ENCODE measurements at regions not wholly inside any gene's neighbourhood (a gene's known extent, or its start where the extent isn't known, plus 50 kb on each side); places are given as distances from the start of the nearest gene placed in this dataset.

DNA sequence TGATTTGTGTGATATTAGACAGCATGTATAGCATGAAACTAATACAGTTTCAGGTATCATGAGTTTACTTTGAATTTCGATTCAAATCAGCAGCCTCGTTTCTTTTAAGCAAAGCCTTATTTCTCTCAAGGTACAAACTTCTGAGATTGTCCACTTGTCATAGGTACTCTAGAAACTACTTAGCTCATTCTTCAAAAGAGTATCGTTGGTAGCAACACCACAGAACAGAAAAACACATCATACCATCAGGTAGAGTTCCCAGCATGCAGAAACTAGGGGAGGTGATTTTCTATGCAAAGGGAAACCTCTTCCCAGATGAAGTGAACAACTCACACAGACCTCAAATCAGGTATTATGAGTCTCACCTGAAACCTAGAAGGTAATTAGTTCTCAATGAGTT lies 237.0 kb upstream of the SOX9 start:
- no peak for DNase-seq
- in situ Hi-C loops (cut with MboI; ENCODE audit: low pct_unique_long_range_greater_than_20kb, low sequenced_read_pairs): no loop called here

DNA sequence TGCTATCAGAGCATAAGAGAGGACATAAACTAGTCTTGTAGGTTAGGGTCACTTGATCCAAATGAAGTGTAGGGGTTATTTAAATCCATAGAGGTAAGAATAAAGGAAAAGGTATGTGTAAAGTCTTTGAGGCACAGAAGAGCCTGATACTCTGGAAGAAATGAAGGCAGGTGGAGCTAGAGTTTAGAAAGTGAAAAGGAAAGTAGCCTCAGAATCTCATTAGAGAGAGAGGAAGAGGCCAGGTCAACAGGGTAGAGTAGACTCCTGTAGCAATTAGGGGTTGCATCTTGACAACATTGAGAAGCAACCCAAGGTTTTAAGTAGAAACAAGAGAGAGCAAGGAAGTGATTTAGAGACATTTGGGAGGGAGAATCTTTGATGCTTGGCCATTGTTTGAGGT lies 235.2 kb upstream of the SOX9 start:
- DNase-seq: no peak
- in situ Hi-C loops (cut with MboI; ENCODE audit: low pct_unique_long_range_greater_than_20kb, low sequenced_read_pairs): no loop called here

DNA sequence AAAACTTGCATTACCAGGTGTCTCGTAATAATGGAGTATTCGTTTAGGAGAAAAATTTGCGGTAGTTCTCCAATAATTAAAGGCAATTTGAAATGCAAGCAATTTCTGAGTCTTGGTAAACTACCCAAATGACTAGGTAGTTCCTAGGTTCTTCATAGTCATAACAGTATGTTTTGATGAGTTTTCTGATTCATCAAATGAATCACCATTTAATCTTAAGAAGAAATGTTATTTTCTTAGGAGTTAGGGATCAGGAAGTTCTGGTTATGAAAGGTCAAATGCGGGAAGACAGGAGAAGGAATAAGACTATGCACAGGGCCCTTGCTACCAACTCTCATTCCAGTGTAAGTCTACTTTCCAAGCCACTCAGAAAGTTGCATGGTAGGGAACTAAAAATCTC lies 221.5 kb upstream of the SOX9 start:
- DNase-seq: no peak
- in situ Hi-C loops (cut with MboI; ENCODE audit: low pct_unique_long_range_greater_than_20kb, low sequenced_read_pairs): no loop called here

DNA sequence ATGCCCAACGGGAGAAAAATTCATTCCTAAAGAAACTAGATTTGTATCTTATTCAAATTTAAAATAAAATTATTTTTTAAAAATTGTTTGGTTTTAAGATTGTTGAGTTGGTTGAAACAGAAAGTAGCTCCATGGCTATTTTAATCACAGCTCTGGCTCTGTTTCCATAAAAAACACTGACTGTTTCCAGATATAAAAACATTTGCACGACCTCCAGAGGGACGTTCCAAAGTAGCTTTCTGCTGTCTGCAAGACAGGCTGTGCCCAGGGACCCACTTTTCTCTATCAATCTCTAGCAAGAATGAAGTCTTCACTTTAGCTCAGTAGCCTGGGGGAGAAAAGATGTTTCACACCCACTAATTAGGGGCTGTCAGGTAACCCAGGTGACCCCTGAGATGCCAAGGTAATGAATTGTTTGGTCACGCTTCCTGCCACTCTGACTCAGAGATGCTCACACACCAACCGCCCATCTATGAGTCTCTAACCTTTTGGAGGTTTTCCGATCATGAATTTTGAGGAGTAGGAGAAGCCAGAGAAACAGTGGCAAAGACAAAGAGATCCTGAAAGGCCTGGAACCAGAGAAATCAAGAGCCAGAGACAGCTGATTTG lies 220.1 kb upstream of the SOX9 start:
- in situ Hi-C loops (cut with MboI; ENCODE audit: low pct_unique_long_range_greater_than_20kb, low sequenced_read_pairs): no loop called here
- no peak for DNase-seq

DNA sequence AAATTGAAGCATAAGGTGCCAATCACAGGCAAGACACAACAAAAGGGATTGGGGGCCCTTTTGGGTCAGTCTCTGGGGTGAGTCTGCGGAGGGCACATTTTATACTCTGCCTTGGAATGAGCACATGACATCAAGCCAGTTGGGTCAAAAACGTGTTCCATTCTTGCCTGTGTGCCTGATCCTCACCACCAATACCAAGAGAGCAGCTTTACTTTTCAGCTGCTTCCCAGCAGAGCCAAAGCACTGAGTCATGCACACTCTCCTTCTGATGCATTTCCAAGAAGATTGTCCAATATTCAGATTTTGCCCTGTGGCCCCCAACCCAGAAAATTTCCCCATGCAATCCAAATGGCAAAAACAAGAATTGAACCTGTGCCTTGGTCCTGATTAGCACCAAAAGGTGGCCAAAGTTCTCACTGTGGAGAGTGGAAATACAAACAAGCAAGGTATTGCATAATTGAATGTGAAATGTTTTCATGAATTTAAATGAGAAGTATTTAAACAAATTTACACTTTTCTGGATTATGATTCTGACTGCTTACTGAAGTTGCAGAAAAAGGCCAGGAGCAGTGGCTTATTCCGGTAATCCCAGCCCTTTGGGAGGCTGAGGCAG lies 217.8 kb upstream of the SOX9 start:
- no peak for DNase-seq
- in situ Hi-C loops (cut with MboI; ENCODE audit: low pct_unique_long_range_greater_than_20kb, low sequenced_read_pairs): no loop called here

DNA sequence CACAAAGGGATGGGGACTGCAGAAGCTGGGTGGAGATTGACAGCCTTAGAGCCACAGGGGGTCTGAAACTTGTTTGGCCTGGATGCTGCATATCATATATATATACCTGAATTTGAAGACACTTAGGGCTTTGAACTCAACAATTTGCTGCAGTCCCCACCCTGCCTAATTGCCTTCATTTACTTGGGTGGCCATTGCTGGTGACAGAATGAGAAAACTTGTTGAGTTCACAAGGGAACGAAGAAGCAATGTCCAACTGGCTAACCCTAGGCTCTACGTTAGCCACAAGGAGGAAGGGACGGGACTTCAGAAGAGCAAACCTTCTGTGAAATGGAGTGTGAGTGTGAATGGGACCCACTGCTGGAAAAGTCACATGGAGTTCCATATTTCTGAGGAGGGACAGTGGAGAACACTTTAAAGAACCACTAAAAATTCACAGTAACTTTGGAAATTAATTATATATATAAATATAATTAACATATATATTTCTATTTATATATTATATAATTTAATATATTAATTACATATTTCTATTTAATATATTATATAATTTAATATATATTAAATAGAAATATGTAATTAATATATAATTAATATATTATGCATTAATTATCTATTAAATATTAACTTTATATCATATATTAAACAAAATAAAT lies 215.3 kb upstream of the SOX9 start:
- in situ Hi-C loops (cut with MboI; ENCODE audit: low pct_unique_long_range_greater_than_20kb, low sequenced_read_pairs): no loop called here
- peak; percentile 13 for DNase-seq

DNA sequence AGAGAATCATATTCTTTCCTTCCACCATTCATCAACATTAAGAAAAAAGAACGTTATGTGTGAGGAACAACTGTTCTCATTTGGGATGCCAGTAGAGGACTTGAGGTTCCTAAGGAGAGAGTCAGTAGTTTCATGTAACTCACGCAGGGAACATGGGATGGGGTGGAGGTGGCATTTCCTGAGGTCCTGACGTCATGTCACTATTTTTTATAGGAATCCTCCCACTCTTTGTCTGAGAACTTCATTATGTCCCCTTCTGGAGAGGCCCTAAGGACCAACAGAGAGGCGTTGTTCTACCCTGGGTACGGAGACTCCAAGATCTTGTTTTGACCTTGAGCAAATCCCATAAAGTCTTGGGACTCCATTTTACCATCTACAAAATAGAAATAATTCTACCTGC lies 211.7 kb upstream of the SOX9 start:
- in situ Hi-C loops (cut with MboI; ENCODE audit: low pct_unique_long_range_greater_than_20kb, low sequenced_read_pairs): no loop called here
- DNase-seq: no peak

DNA sequence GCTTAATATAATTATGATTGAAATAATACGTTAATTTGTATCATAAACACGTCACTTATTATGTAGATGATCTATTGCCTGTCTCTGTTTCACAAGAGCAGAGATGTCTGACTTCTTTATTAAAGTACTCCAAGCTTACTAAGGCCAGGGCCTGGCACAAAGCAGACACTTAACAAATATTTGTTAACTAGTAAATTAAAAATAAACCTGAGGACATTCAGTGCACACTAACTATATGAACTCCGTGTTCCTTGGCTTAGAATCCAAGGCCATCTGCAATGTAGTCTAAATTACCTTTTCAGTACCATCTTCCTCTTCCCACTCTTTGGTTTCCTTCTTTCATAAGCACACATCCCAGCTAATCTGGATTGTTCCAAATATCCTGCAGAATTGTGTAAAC lies 210.8 kb upstream of the SOX9 start:
- in situ Hi-C loops (cut with MboI; ENCODE audit: low pct_unique_long_range_greater_than_20kb, low sequenced_read_pairs): no loop called here
- DNase-seq: no peak

DNA sequence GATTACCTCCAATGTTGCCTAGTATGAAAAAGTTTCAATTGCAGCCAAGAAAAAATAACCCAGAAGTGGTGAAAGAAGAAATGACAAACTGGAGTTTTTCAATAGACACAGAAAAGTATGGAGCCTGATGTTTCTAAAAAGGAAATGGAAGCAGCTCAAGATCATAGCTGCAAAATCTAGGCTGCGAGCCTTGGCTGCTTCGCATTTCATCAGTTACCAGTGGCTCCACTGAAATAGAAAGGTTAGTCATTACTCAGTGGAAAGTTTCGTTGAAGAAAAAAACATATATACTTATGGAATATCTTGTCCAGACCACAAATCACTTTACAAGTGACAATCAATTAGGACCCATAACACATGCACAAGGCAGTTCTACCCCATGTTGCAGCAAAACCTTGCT lies 206.8 kb upstream of the SOX9 start:
- in situ Hi-C loops (cut with MboI; ENCODE audit: low pct_unique_long_range_greater_than_20kb, low sequenced_read_pairs): no loop called here
- no peak for DNase-seq

DNA sequence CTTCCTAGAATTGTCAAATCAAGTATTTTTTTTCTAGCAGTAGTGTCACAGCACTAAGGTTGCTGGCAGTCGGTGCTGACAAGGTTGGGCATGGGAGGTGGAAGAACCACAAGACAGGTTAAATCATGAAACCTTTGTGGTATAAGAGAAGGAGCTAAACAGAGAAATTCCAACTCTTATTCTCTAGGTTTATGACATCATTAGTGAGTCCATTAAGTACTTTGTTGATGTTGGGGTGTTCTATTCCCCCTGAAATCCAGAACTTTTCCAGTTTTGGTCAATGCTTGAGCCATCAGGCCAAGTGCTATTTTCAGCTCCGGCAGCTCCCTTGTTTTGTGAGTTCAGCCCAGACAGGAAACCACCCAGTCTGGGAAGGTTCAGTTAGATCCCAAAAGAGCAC lies 206.0 kb upstream of the SOX9 start:
- DNase-seq: no peak
- in situ Hi-C loops (cut with MboI; ENCODE audit: low pct_unique_long_range_greater_than_20kb, low sequenced_read_pairs): no loop called here

DNA sequence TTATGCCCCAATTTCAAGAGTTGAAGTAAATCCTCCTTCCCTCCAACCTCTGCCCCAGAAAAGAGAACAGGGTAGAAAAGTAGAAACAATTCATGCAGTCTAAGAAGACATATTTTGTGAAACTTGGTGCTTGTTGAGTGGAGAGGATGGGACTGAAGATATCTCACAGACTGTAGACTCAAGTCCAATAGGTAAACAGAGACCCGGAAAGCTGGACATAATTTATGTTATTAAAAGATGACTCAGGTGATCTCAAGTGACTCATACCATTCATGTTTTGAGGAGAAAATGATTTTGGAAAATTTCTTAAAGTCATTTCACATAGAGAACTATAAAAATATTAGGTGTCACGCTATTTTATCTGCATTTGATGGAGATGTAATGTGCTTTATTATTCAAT lies 203.1 kb upstream of the SOX9 start:
- in situ Hi-C loops (cut with MboI; ENCODE audit: low pct_unique_long_range_greater_than_20kb, low sequenced_read_pairs): no loop called here

DNA sequence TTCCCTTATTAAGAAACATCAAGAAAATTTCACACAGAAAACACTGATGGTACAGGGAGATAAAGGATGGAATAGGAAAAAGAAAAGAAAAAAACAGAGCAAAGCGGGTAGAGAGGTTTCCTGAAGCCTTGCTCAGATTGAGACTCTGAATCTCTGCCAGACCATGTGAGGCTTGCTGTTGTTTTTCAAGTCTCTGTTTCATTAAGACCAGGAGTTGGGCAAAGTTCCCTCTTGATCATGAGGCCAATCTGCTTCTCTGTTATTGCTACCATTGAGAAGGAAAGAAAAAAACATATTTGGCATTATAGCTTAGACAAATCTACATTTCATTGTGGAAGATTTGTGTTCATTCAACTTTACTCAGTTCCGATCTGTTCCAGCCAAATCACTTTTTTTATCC lies 201.6 kb upstream of the SOX9 start:
- DNase-seq: no peak
- in situ Hi-C loops (cut with MboI; ENCODE audit: low pct_unique_long_range_greater_than_20kb, low sequenced_read_pairs): no loop called here

More for the DNA sequence above, 203.1 kb upstream of the SOX9 start:
- no peak for DNase-seq

DNA sequence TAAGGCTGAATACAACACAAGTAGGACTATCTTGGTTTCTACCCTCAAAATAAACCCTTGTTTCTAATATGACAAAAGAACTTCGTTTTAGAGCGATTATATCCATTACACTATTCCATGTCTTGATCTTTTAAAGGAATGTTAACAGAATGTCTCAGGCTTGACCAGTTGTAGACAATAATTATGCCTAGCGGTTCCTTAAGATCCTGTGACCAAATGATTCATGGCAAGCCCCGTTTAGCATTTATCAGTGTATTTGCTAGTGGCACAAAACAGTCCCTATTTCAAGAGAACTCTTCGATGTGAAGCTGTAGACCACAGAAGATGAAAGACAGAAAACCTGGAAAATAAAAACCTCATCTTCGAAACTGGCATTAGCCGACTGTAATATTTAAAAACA lies 200.9 kb upstream of the SOX9 start:
- in situ Hi-C loops (cut with MboI; ENCODE audit: low pct_unique_long_range_greater_than_20kb, low sequenced_read_pairs): no loop called here
- no peak for DNase-seq

DNA sequence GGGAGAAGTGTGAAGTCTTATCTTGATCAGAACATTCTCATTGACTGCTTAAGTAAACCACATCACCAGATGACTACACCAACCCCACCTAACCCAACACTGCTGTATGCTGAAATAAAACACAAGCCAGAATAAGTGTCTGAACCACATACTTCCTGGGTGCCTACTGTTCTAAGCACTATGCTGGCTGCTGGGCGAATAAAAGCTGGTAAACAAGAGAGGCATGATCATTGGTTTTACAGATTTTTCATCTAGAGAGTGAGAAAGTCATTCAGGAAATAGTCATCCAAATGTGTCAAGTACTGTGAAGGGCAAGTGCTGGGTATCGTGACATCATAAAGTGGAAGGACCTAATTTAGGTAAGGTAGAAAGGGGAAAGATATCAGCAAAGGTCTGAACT lies 199.0 kb upstream of the SOX9 start:
- no peak for DNase-seq
- in situ Hi-C loops (cut with MboI; ENCODE audit: low pct_unique_long_range_greater_than_20kb, low sequenced_read_pairs): no loop called here

DNA sequence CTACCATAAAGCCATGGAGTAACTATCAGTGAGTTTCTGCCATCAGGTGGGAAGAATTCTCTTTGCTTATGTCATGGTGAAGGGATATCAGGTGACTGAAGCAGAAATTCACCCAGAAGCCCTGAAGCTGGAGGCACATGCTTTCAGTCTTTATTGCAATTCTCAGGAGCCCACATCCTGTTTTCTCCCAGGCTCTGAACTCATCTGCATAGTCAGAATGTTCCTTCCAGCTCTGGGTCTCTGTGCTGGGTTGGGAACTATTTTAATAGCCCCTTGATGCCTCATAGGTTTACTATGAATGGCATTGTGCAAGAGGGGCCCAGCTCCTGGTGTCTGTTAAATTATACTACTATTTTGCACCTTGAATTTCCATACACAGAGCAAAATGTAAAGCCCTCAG lies 198.4 kb upstream of the SOX9 start:
- DNase-seq: no peak
- in situ Hi-C loops (cut with MboI; ENCODE audit: low pct_unique_long_range_greater_than_20kb, low sequenced_read_pairs): no loop called here

DNA sequence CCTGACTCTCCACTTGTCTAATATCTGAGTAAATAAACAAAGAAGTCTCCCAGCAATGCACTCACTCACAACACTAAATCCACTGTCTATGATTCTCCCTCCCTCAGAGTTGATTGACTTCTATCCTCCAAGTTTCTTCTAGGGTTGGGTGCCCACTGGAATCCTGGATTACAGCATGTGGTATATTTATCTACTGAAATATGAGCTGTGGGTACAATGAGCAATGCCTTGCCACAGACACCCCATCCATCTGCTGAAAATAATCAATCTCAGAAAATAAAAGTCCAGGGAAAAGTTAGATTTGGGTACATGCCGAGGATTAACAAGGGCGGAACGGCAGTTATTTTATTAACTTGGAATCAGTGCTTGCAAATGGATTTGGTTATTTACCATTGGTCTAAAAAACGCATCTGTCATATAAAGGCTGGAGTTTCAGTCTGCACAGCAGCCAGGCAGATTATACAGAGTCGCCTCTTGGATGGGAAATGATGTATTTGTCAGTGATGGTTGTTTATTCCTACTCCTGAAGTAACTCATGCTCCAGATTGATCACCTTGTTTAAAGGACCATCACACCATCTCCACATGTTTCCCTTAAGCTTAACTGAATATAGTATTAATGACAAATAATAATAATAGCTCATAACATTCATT lies 193.9 kb upstream of the SOX9 start:
- in situ Hi-C loops (cut with MboI; ENCODE audit: low pct_unique_long_range_greater_than_20kb, low sequenced_read_pairs): no loop called here
- no peak for DNase-seq

DNA sequence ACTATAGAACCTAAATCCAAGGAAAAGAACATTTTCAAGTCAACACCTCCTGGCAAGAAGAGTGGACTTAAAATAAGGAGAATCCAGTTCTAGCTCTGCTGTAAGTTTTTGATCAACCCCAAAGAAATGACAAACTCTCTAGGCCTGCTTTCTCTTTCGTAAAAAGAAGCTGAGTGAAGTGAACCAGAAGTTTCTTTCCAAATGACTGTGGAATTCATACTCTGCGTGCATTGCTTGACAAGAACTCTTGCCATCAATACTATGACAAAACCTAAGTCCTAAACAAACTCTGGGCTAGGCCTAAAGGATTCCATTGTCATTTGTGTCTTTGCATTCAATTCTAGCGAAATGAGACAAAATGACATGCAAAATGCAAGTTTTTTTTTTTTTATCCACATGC lies 187.5 kb upstream of the SOX9 start:
- in situ Hi-C loops (cut with MboI; ENCODE audit: low pct_unique_long_range_greater_than_20kb, low sequenced_read_pairs): no loop called here
- no peak for DNase-seq

DNA sequence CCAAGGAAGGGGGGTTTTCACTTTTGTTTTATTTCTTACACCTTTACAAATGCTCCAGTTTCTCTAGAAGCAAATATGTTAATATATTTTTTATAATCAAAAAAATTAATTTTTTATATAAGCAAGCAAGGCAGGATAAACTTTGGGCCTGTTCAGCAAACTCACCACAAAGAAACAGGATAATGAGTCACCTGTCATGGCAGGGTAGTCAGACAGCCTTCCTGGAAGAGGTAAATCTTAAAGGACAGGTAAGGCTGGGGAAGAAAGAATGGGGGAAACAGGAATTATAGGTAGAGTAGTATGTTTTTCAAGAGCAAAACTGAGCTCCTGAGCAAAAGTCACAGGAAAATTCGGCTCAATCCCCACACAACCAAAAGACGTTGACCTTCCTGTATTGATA lies 186.3 kb upstream of the SOX9 start:
- in situ Hi-C loops (cut with MboI; ENCODE audit: low pct_unique_long_range_greater_than_20kb, low sequenced_read_pairs): no loop called here
- DNase-seq: no peak

DNA sequence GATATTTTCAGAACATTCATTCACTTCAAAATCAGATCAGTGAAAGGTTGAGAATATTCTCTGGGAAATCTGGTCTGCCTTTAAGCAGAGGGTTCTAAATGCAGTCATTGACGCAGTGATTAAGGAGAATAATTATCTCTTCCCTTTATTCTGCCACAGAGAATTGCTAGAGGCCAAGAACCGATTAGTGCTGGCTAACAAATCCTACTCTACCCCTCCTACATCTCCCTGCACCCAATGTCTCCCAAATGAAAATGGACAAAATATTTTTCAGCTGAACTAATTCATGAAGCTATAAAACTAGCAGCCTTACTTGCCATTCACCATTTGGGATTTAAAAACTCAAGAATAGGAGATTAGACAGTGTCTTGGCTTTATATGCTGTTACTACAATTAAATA lies 185.5 kb upstream of the SOX9 start:
- in situ Hi-C loops (cut with MboI; ENCODE audit: low pct_unique_long_range_greater_than_20kb, low sequenced_read_pairs): no loop called here

DNA sequence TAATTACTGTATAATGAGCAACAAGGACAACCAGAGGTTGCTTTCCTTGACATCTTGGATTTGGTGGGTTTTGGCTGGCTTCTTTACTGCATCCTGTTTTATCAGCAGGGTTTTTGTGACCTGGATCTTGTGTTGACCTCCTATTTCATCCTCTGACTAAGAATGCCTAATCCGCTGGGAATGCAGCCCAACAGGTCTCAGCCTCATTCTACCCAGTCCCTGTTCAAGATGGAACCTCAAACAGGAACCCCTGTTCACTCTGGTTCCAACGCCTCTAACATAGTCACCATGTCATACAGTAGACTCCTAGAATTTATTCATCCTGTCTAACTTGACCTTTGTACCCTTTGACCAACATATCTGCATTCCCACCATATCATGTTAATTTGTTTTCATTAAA lies 183.8 kb upstream of the SOX9 start:
- in situ Hi-C loops (cut with MboI; ENCODE audit: low pct_unique_long_range_greater_than_20kb, low sequenced_read_pairs): no loop called here
- DNase-seq: no peak

More for the DNA sequence above, 185.5 kb upstream of the SOX9 start:
- no peak for DNase-seq

DNA sequence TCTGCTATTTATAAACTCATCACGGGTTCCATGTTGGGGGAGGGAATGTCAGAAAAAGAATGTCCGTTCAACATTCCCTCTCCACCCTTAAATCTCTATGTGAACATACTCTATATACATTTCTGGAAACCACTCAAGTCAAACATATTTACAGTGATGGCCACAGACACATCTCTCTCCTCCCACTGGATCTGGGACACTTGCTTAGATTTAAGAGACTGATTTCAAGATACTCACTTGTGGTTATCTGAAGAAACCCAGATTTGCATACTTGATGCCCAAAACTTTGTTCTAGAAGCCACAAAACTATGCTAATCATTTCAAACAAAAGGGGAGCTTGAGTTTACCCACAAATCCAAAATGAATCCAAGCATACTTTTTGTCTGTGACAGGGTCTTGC lies 182.9 kb upstream of the SOX9 start:
- in situ Hi-C loops (cut with MboI; ENCODE audit: low pct_unique_long_range_greater_than_20kb, low sequenced_read_pairs): no loop called here

More for the DNA sequence above, 182.9 kb upstream of the SOX9 start:
- DNase-seq: no peak
